K562 (cell line): ENCODE measurements at regions not wholly inside any gene's neighbourhood (a gene's known extent, or its start where the extent isn't known, plus 50 kb on each side); places are given as distances from the start of the nearest gene placed in this dataset.

ENCODE experiments used
- ATAC-seq: fragments of 200-7000 bp; cut with Tn5 transposase; 3 replicates; pipeline ENCODE4 v1.9.1; 2020; ENCODE audit warnings: moderate library complexity
- BruUV-seq: library from RNA; stranded (reverse); fragments of 400-500 nt; replicated peaks from 2 replicates; lab custom pipeline; 2021; lab: Mats Ljungman, UMichigan
- CTCF ChIA-PET: fragments of 300-600 bp; formaldehyde crosslinking; extraction: SDS; loops from one replicate; lab custom pipeline; 2021; ENCODE audit warnings: low intra/inter-chr PET ratio; lab: Yijun Ruan, JAX
- POLR2A ChIA-PET: fragments of 300-600, 350-650 bp; sonication (Branson Sonifier 250); formaldehyde crosslinking; extraction: SDS; loops from one replicate; lab custom pipeline; 2021; ENCODE audit warnings: antibody characterized with exemption, inconsistent platforms; lab: Yijun Ruan, JAX
- DNase-seq, 4 experiments: peaks; one replicate each; pipeline versions ENCODE4 v3.0.0 to v3.0.0-alpha.2; 2011 to 2018; ENCODE audit warnings: low spot score in 3 of 4, mixed read lengths in 3 of 4; ENCODE audit errors: extremely low read depth in 1 of 4
- FAIRE-seq: peaks from 2 replicates; lab custom pipeline; 2011; peaks lifted over from hg19 to GRCh38; lab: Jason Lieb, UNC
- H2AFZ ChIP-seq: 2 replicates; pipeline ENCODE4 v1.6.0; 2011; ENCODE audit warnings: low read depth, low read length, control low read depth, inconsistent platforms
- H3K27ac ChIP-seq: fragments of 200-600 bp; 3 replicates; pipeline ENCODE4 v1.8.0; 2011; ENCODE audit warnings: low read depth, mild to moderate bottlenecking, control low read depth, inconsistent platforms, low read length, moderate library complexity, mixed read lengths; ENCODE audit errors: extremely low read depth
- H3K27me3 ChIP-seq, 2 experiments: fragments of 300-600 bp in 1 of 2; 2 replicates in 1 of 2; 3 replicates in 1 of 2; pipeline versions ENCODE4 v1.6.0 to v1.8.0; 2011; ENCODE audit warnings: inconsistent platforms in 2 of 2, low read length in 2 of 2, mild to moderate bottlenecking in 1 of 2, mixed read lengths in 1 of 2, moderate library complexity in 1 of 2; ENCODE audit not compliant: control insufficient read depth in 2 of 2, insufficient read depth in 2 of 2
- H3K36me3 ChIP-seq: fragments of 300-600 bp; 3 replicates; pipeline ENCODE4 v1.8.0; 2011; ENCODE audit warnings: mild to moderate bottlenecking, low read length, inconsistent platforms; ENCODE audit not compliant: control insufficient read depth, insufficient read depth
- H3K4me1 ChIP-seq, 2 experiments: fragments of 200-600 bp in 1 of 2; replicated peaks in 1 of 2; 2 replicates in 1 of 2; 3 replicates in 1 of 2; pipeline versions ENCODE4 v1.5.1 to v1.8.0; 2011; ENCODE audit warnings: inconsistent platforms in 2 of 2, low read length in 2 of 2, mild to moderate bottlenecking in 1 of 2, mixed read lengths in 1 of 2, moderate library complexity in 1 of 2; ENCODE audit not compliant: control insufficient read depth in 2 of 2, insufficient read depth in 2 of 2
- H3K4me2 ChIP-seq: 2 replicates; pipeline ENCODE4 v1.6.1; 2011; ENCODE audit warnings: low read length, control low read depth, inconsistent platforms, mixed read lengths; ENCODE audit not compliant: insufficient read depth
- H3K4me3 ChIP-seq: fragments of 200-600 bp; sonication (generic), shearing (Covaris generic); 2 replicates; pipeline ENCODE4 v1.5.1; 2016; ENCODE audit warnings: control low read depth, inconsistent platforms
- H3K79me2 ChIP-seq: fragments of 200-600 bp; 3 replicates; pipeline ENCODE4 v1.8.0; 2011; ENCODE audit warnings: low read length, inconsistent platforms; ENCODE audit not compliant: control insufficient read depth, insufficient read depth
- H3K9ac ChIP-seq, 2 experiments: 2 replicates each; pipeline versions ENCODE4 v1.6.0 to v1.6.1; 2011; ENCODE audit warnings: low read depth in 2 of 2, low read length in 2 of 2, control low read depth in 1 of 2, inconsistent platforms in 1 of 2, mild to moderate bottlenecking in 1 of 2, mixed read lengths in 1 of 2; ENCODE audit not compliant: insufficient read depth in 1 of 2
- H3K9me1 ChIP-seq: one replicate; pipeline ENCODE4 v1.6.0; 2011; ENCODE audit warnings: inconsistent platforms, mild to moderate bottlenecking, low read length, moderate library complexity; ENCODE audit not compliant: control insufficient read depth, insufficient read depth
- H3K9me3 ChIP-seq: replicated peaks from 2 replicates; pipeline ENCODE4 v1.5.1; 2011; ENCODE audit warnings: low read depth, low read length, inconsistent platforms; ENCODE audit not compliant: control insufficient read depth, insufficient read depth
- H4K20me1 ChIP-seq: replicated peaks from 2 replicates; pipeline ENCODE4 v1.6.1; 2011; ENCODE audit warnings: low read length, inconsistent platforms, mixed read lengths; ENCODE audit not compliant: control insufficient read depth, insufficient read depth
- ELF1 ChIP-seq: fragments of 200-800 bp; sonication (Bioruptor generic); IDR thresholded peaks from 2 replicates; pipeline ENCODE4 v1.6.1; 2016; ENCODE audit warnings: missing genetic modification characterization, missing compliant biosample characterization
- POLR2AphosphoS5 ChIP-seq: IDR thresholded peaks from 2 replicates; pipeline ENCODE4 v1.6.1; 2011; ENCODE audit warnings: mild to moderate bottlenecking, low read depth, low read length, moderate library complexity; ENCODE audit not compliant: control insufficient read depth, insufficient read depth
- SLC30A9 ChIP-seq: fragments of 250-450 bp; sonication (Bioruptor Pico); IDR thresholded peaks from 2 replicates; pipeline ENCODE4 v1.8.0; 2022; ENCODE audit warnings: mild to moderate bottlenecking, moderate library complexity
- SNIP1 ChIP-seq: fragments of 450-650 bp; IDR thresholded peaks from 2 replicates; pipeline ENCODE4 v1.7.1; 2017; ENCODE audit warnings: low read depth, mild to moderate bottlenecking
- SRSF1 ChIP-seq: fragments of 200-400 bp; formaldehyde crosslinking; IDR thresholded peaks from 2 replicates; pipeline ENCODE4 v1.6.1; 2017; ENCODE audit warnings: mild to moderate bottlenecking, low read depth, low read length, moderate library complexity
- TEAD1 ChIP-seq, 2 experiments: fragments of 450-650 bp in 1 of 2; sonication (generic) in 1 of 2; formaldehyde crosslinking; IDR thresholded peaks; 2 replicates each; pipeline versions ENCODE4 v1.4.0 to v1.8.0; 2020 to 2022; ENCODE audit warnings: mild to moderate bottlenecking in 2 of 2, missing genetic modification reagents in 1 of 2
- ZBTB8A ChIP-seq: fragments of 450-650 bp; IDR thresholded peaks from 2 replicates; pipeline ENCODE4 v1.6.1; 2018; ENCODE audit warnings: mild to moderate bottlenecking, moderate library complexity; ENCODE audit not compliant: partially characterized antibody
- ZNF609 ChIP-seq: sonication (generic); formaldehyde crosslinking; IDR thresholded peaks from 2 replicates; pipeline ENCODE4 v1.8.1; 2023; ENCODE audit warnings: missing genetic modification reagents, mild to moderate bottlenecking, borderline replicate concordance
- WGBS: fragments of 100-300 bp; shearing (Covaris generic); methylation state at CpG from one replicate; pipeline ENCODE4 v1.1.6; 2016; ENCODE audit warnings: low coverage, mixed read lengths; ENCODE audit not compliant: insufficient coverage; ENCODE audit errors: missing lambda C conversion rate; 5-methylcytosine and 5-hydroxymethylcytosine counted together
- in situ Hi-C: fragments of 300-500 bp; cut with MboI; formaldehyde crosslinking; loops from 4 replicates; pipeline ENCODE4 v1.15.0; 2018; ENCODE audit warnings: inconsistent platforms, mixed read lengths
- intact Hi-C: fragments of 100-400 bp; cut with micrococcal nuclease; formaldehyde crosslinking; loops from 2 replicates; pipeline ENCODE4 v1.14.2; 2022
- TF ChIP-seq, protein P1 (sequence below): fragments of 250-450 bp; sonication (Bioruptor Pico); IDR thresholded peaks from 2 replicates; pipeline ENCODE4 v1.5.0; 2021

DNA sequence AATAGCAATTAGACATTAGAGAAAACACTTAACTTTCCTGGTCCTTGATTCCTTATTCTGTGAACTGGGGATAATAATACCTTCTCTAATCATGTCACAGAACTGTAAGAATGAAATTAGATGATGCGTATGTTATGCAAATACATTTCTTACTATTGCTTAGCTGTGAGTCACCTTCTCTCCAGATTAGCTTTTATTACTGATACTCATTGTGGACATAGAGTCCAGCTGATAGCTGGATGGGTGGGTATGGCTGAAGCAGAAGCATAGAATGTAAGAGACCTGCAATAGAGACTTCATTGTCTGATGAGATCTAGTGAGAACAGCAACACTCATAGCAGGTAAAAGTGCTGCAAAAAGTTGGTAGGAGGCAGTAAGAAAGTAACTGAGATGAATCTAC is 437.2 kb upstream of the ZFP42 start:
- no peak overlapping the region for H3K9ac ChIP-seq
- intact Hi-C loops (no loop called here), in situ Hi-C loops (loop anchor here (10.0 kb wide), 1 partner anchor 834 kb away; the partner anchor contains the start of gene FAT1)
- no peaks in the 10 kb centered on the region for H4K20me1 ChIP-seq
- no peaks in the 10 kb centered on the region for H3K9me1 ChIP-seq
- no peak overlapping the region for H3K27ac ChIP-seq
- no peaks in the 10 kb centered on the region for H3K79me2 ChIP-seq
- ATAC-seq (no peak), DNase-seq (no peak), FAIRE-seq (no peak)
- H3K9me3 ChIP-seq: 0 out of 2 replicates have a peak, but pooled peaks cover 2% of the 10 kb centered on the region
- ChIA-PET POLR2A (no interaction called here), CTCF (no interaction called here)
- BruUV-seq: no TSS peak
- WGBS: 31% methylated on average over 1 of the region's 1 CpG
- H2AFZ ChIP-seq: no peak overlapping the region
- H3K36me3 ChIP-seq: no peaks in the 10 kb centered on the region
- no peak overlapping the region for H3K4me3 ChIP-seq
- no peaks in the 10 kb centered on the region for H3K27me3 ChIP-seq
- H3K4me1 ChIP-seq: no peaks in the 10 kb centered on the region
- H3K4me2 ChIP-seq: no peak overlapping the region
- TF ChIP-seq, protein P1, sequence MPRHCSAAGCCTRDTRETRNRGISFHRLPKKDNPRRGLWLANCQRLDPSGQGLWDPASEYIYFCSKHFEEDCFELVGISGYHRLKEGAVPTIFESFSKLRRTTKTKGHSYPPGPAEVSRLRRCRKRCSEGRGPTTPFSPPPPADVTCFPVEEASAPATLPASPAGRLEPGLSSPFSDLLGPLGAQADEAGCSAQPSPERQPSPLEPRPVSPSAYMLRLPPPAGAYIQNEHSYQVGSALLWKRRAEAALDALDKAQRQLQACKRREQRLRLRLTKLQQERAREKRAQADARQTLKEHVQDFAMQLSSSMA (CRISPR knock-in tag): no peak
- TF ChIP-seq POLR2AphosphoS5: no peak
- TF ChIP-seq ZNF609 (CRISPR knock-in tag): no peak
- no peak for TF ChIP-seq TEAD1 (CRISPR knock-in tag; IDR thresholded peaks at IDR 0.05)
- no peak for TF ChIP-seq SRSF1
- TF ChIP-seq ELF1 (tag): no peak
- TF ChIP-seq SLC30A9 (CRISPR knock-in tag): no peak
- no peak for TF ChIP-seq ZBTB8A
- TF ChIP-seq SNIP1: no peak
